SK-N-SH treated with all-trans-retinoic acid at 6 μM for 48 hours (cell line): ENCODE measurements at regions not wholly inside any gene's neighbourhood (a gene's known extent, or its start where the extent isn't known, plus 50 kb on each side); places are given as distances from the start of the nearest gene placed in this dataset.

Experiments used
- ARNTL ChIP-seq: fragments of 450-650 bp; formaldehyde crosslinking; IDR thresholded peaks from 2 replicates; pipeline ENCODE4 v1.5.0; 2020; ENCODE audit warnings: low read depth, mild to moderate bottlenecking, moderate library complexity, borderline replicate concordance
- CREB5 ChIP-seq: fragments of 250-450 bp; sonication (Bioruptor Pico); IDR thresholded peaks from 2 replicates; pipeline ENCODE4 v1.5.1; 2020; ENCODE audit warnings: low read depth, mild to moderate bottlenecking, moderate library complexity
- ISL1 ChIP-seq: fragments of 250-450 bp; sonication (Bioruptor Pico); IDR thresholded peaks from 2 replicates; pipeline ENCODE4 v2.1.2; 2022; ENCODE audit warnings: mild to moderate bottlenecking, moderate library complexity
- PATZ1 ChIP-seq: fragments of 250-450 bp; sonication (Bioruptor Pico); IDR thresholded peaks from 2 replicates; pipeline ENCODE4 v1.8.0; 2020; ENCODE audit warnings: mild to moderate bottlenecking, moderate library complexity, borderline replicate concordance
- SNAI2 ChIP-seq: fragments of 250-450 bp; sonication (Bioruptor Pico); IDR thresholded peaks from 2 replicates; pipeline ENCODE4 v1.5.0; 2020; ENCODE audit warnings: mild to moderate bottlenecking, moderate library complexity
- TCF4 ChIP-seq: fragments of 250-450 bp; sonication (Bioruptor Pico); IDR thresholded peaks from 2 replicates; pipeline ENCODE4 v1.8.0; 2021; ENCODE audit warnings: mild to moderate bottlenecking, moderate library complexity, borderline replicate concordance
- TSHZ2 ChIP-seq: fragments of 250-450 bp; sonication (Bioruptor Pico); IDR thresholded peaks from 2 replicates; pipeline ENCODE4 v1.5.0; 2020; ENCODE audit warnings: mild to moderate bottlenecking, moderate library complexity
- ZFP3 ChIP-seq: fragments of 250-450 bp; sonication (Bioruptor Pico); IDR thresholded peaks from 2 replicates; pipeline ENCODE4 v1.5.0; 2020; ENCODE audit warnings: mild to moderate bottlenecking, moderate library complexity
- ZFP30 ChIP-seq: fragments of 450-650 bp; formaldehyde crosslinking; IDR thresholded peaks from 2 replicates; pipeline ENCODE4 v1.5.0; 2022; ENCODE audit warnings: mild to moderate bottlenecking, moderate library complexity
- ZNF70 ChIP-seq: fragments of 450-650 bp; formaldehyde crosslinking; IDR thresholded peaks from 2 replicates; pipeline ENCODE4 v1.5.0; 2020; ENCODE audit warnings: mild to moderate bottlenecking, moderate library complexity

GRCh38 chr2:163122257-163122656 lies 283.7 kb upstream of the KCNH7 start:
- TF ChIP-seq SNAI2 (CRISPR knock-in tag) (no peak), PATZ1 (CRISPR knock-in tag) (no peak), ZFP3 (CRISPR knock-in tag) (no peak), ARNTL (CRISPR knock-in tag) (no peak), TSHZ2 (CRISPR knock-in tag) (no peak), ISL1 (no peak), TCF4 (CRISPR knock-in tag) (no peak), ZNF70 (CRISPR knock-in tag) (no peak), ZFP30 (CRISPR knock-in tag) (no peak), CREB5 (no peak)
